Fibroblast of lung (primary cell): ENCODE measurements at regions not wholly inside any gene's neighbourhood (a gene's known extent, or its start where the extent isn't known, plus 50 kb on each side); places are given as distances from the start of the nearest gene placed in this dataset.
"Not testable (repeated sequence)": the region's sequence is repeated elsewhere in the genome, so short reads cannot be mapped to it uniquely, and the experiment has no call there.

Experiments
- CTCF ChIP-seq, 2 donors: IDR thresholded peaks in 1 of 2; conservative IDR thresholded peaks in 1 of 2; 1 replicate in 1 of 2; 2 replicates in 1 of 2; pipeline ENCODE4 v1.5.1; 2011 to 2012; ENCODE audit warnings: low read length in 2 of 2, control low read depth in 1 of 2, inconsistent platforms in 1 of 2, low read depth in 1 of 2, mild to moderate bottlenecking in 1 of 2
- EZH2 ChIP-seq: IDR thresholded peaks from 2 replicates; pipeline ENCODE4 v1.5.1; 2012; ENCODE audit warnings: low read length, control low read depth, mild to moderate bottlenecking; ENCODE audit errors: missing control alignments

GRCh38 chr7:149978537-149978936 lies 104.8 kb downstream of the ATP6V0E2 start:
- not testable (repeated sequence) for TF ChIP-seq CTCF (conservative IDR thresholded peaks at IDR 0.05 in 1 of 2, IDR thresholded peaks at IDR 0.05 in 1 of 2; ENCODE audit: low read depth in 1 of 2, low read length in 2 of 2); EZH2
